Neural cell (in vitro differentiated cells): ENCODE measurements at regions not wholly inside any gene's neighbourhood (a gene's known extent, or its start where the extent isn't known, plus 50 kb on each side); places are given as distances from the start of the nearest gene placed in this dataset.
"Not testable (repeated sequence)": the region's sequence is repeated elsewhere in the genome, so short reads cannot be mapped to it uniquely, and the experiment has no call there.

ENCODE experiments used
- EP300 ChIP-seq: fragments of 450-650 bp; conservative IDR thresholded peaks from 2 replicates; pipeline ENCODE4 v1.6.1; 2014; ENCODE audit warnings: antibody characterized with exemption, mild to moderate bottlenecking, moderate library complexity; ENCODE audit not compliant: poor library complexity, severe bottlenecking
- EZH2 ChIP-seq: fragments of 200-600, 300-800 bp; shearing (Covaris generic), sonication (generic); IDR thresholded peaks from 2 replicates; pipeline ENCODE4 v1.6.1; 2014; ENCODE audit warnings: antibody characterized with exemption, low read length, borderline replicate concordance, mild to moderate bottlenecking; ENCODE audit not compliant: insufficient read depth, poor library complexity, severe bottlenecking
- TAF1 ChIP-seq: IDR thresholded peaks from 2 replicates; pipeline ENCODE4 v1.6.1; 2012; ENCODE audit warnings: low read depth
- TF ChIP-seq, protein P1 (sequence below): fragments of 450-650 bp; IDR thresholded peaks from 2 replicates; pipeline ENCODE4 v1.5.1; 2014; ENCODE audit warnings: antibody characterized with exemption, mild to moderate bottlenecking, moderate library complexity; ENCODE audit not compliant: poor library complexity, severe bottlenecking
- TF ChIP-seq, protein P2 (sequence below): IDR thresholded peaks from 2 replicates; pipeline ENCODE4 v1.6.1; 2012; ENCODE audit warnings: borderline replicate concordance

DNA sequence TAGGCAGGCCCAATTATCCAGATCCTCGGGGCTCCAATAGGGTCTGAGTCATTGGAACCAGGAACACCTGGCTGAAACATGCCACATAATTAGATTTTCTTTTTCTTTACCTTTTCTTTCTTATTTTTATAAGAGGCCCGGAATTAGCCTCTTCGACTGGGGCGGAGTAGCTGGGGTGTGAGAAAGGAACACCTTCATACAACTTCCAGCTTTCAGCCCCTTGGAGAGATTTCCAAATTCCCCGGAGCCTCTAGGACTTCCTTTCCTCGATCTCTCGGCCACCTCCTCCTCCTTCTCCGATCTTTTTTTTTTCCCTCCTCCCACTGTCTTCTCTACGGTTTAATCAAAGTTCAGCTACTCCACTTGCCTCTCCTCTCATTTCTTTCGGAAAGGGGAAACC, 146.8 kb upstream of the ANKRD20A1 start:
- TF ChIP-seq, protein P1, sequence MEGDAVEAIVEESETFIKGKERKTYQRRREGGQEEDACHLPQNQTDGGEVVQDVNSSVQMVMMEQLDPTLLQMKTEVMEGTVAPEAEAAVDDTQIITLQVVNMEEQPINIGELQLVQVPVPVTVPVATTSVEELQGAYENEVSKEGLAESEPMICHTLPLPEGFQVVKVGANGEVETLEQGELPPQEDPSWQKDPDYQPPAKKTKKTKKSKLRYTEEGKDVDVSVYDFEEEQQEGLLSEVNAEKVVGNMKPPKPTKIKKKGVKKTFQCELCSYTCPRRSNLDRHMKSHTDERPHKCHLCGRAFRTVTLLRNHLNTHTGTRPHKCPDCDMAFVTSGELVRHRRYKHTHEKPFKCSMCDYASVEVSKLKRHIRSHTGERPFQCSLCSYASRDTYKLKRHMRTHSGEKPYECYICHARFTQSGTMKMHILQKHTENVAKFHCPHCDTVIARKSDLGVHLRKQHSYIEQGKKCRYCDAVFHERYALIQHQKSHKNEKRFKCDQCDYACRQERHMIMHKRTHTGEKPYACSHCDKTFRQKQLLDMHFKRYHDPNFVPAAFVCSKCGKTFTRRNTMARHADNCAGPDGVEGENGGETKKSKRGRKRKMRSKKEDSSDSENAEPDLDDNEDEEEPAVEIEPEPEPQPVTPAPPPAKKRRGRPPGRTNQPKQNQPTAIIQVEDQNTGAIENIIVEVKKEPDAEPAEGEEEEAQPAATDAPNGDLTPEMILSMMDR = not testable (repeated sequence)
- TF ChIP-seq, protein P2, sequence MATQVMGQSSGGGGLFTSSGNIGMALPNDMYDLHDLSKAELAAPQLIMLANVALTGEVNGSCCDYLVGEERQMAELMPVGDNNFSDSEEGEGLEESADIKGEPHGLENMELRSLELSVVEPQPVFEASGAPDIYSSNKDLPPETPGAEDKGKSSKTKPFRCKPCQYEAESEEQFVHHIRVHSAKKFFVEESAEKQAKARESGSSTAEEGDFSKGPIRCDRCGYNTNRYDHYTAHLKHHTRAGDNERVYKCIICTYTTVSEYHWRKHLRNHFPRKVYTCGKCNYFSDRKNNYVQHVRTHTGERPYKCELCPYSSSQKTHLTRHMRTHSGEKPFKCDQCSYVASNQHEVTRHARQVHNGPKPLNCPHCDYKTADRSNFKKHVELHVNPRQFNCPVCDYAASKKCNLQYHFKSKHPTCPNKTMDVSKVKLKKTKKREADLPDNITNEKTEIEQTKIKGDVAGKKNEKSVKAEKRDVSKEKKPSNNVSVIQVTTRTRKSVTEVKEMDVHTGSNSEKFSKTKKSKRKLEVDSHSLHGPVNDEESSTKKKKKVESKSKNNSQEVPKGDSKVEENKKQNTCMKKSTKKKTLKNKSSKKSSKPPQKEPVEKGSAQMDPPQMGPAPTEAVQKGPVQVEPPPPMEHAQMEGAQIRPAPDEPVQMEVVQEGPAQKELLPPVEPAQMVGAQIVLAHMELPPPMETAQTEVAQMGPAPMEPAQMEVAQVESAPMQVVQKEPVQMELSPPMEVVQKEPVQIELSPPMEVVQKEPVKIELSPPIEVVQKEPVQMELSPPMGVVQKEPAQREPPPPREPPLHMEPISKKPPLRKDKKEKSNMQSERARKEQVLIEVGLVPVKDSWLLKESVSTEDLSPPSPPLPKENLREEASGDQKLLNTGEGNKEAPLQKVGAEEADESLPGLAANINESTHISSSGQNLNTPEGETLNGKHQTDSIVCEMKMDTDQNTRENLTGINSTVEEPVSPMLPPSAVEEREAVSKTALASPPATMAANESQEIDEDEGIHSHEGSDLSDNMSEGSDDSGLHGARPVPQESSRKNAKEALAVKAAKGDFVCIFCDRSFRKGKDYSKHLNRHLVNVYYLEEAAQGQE = not testable (repeated sequence)
- not testable (repeated sequence) for TF ChIP-seq EP300, EZH2, TAF1
